Epithelial cell of esophagus (primary cell): ENCODE measurements at regions not wholly inside any gene's neighbourhood (a gene's known extent, or its start where the extent isn't known, plus 50 kb on each side); places are given as distances from the start of the nearest gene placed in this dataset.
"Not testable (repeated sequence)": the region's sequence is repeated elsewhere in the genome, so short reads cannot be mapped to it uniquely, and the experiment has no call there.

Experiments
- DNase-seq: peaks from one replicate; pipeline ENCODE4 v3.0.0; 2010; ENCODE audit warnings: low read depth
- H3K4me3 ChIP-seq: 2 replicates; pipeline ENCODE4 v1.5.1; 2011; ENCODE audit warnings: mild to moderate bottlenecking, low read length, control low read depth
- CTCF ChIP-seq: IDR thresholded peaks from 2 replicates; pipeline ENCODE4 v1.5.1; 2011; ENCODE audit warnings: low read depth, mild to moderate bottlenecking, low read length, control low read depth, inconsistent platforms; ENCODE audit not compliant: insufficient read depth; ENCODE audit errors: missing control alignments

GRCh38 chr9:68629042-68629441, 76.0 kb upstream of the PIP5K1B start:
- no peak for TF ChIP-seq CTCF
- no peak overlapping the region for H3K4me3 ChIP-seq
- no peak for DNase-seq

- H3K4me3 ChIP-seq, result no peak overlapping the region
- no peak for TF ChIP-seq CTCF
- DNase-seq, result no peak
Observed at GRCh38 chr9:68631811-68632210, 73.2 kb upstream of the PIP5K1B start.

- no peak overlapping the region for H3K4me3 ChIP-seq
- TF ChIP-seq CTCF, result no peak
- DNase-seq, result no peak
Observed at GRCh38 chr9:68637020-68637419, 68.0 kb upstream of the PIP5K1B start.

- DNase-seq, H3K4me3 ChIP-seq: not testable (repeated sequence)
Observed at GRCh38 chr9:68639261-68639660, 65.8 kb upstream of the PIP5K1B start.

GRCh38 chr9:68640421-68641089, 64.5 kb upstream of the PIP5K1B start:
- DNase-seq, result no peak
- no peak overlapping the region for H3K4me3 ChIP-seq
- TF ChIP-seq CTCF, result no peak

GRCh38 chr9:68643901-68644809, 60.9 kb upstream of the PIP5K1B start:
- no peak for DNase-seq
- no peak overlapping the region for H3K4me3 ChIP-seq
- no peak for TF ChIP-seq CTCF

GRCh38 chr9:68644831-68645230, 60.2 kb upstream of the PIP5K1B start:
- TF ChIP-seq CTCF, result no peak
- H3K4me3 ChIP-seq, result no peak overlapping the region
- DNase-seq, result no peak
